ENCODE measurements at regions not wholly inside any gene's neighbourhood (a gene's known extent, or its start where the extent isn't known, plus 50 kb on each side); places are given as distances from the start of the nearest gene placed in this dataset.

- TF ChIP-seq REST (IDR thresholded peaks at IDR 0.05; ENCODE audit: low read depth) (no peak), EGR1 (IDR thresholded peaks at IDR 0.05) (no peak), RAD21 (IDR thresholded peaks at IDR 0.05; ENCODE audit: low read depth) (no peak), USF1 (IDR thresholded peaks at IDR 0.05) (no peak), NFIC (IDR thresholded peaks at IDR 0.05) (no peak), FOXM1 (IDR thresholded peaks at IDR 0.05; ENCODE audit: borderline replicate concordance, low read depth) (no peak), ZBTB7A (IDR thresholded peaks at IDR 0.05; ENCODE audit: low read depth) (no peak), TCF12 (IDR thresholded peaks at IDR 0.05; ENCODE audit: low read depth) (no peak), TEAD4 (IDR thresholded peaks at IDR 0.05) (no peak), TAF1 (IDR thresholded peaks at IDR 0.05; ENCODE audit: low read depth) (no peak), EP300 (IDR thresholded peaks at IDR 0.05; ENCODE audit: borderline replicate concordance) (no peak), CEBPB (IDR thresholded peaks at IDR 0.05) (no peak), MAX (IDR thresholded peaks at IDR 0.05) (no peak), CREB1 (IDR thresholded peaks at IDR 0.05; ENCODE audit: low read depth) (no peak), YY1 (IDR thresholded peaks at IDR 0.05; ENCODE audit: low read depth) (no peak)
Observed at GRCh38 chr21:35791541-35792325, 268.6 kb downstream of the SETD4 start.

- no peak for TF ChIP-seq MAX (IDR thresholded peaks at IDR 0.05)
- no peak for TF ChIP-seq NFIC (IDR thresholded peaks at IDR 0.05)
- TF ChIP-seq CEBPB (IDR thresholded peaks at IDR 0.05) = no peak
- no peak for TF ChIP-seq FOXM1 (IDR thresholded peaks at IDR 0.05; ENCODE audit: borderline replicate concordance, low read depth)
- TF ChIP-seq CREB1 (IDR thresholded peaks at IDR 0.05; ENCODE audit: low read depth) = no peak
- TF ChIP-seq ZBTB7A (IDR thresholded peaks at IDR 0.05; ENCODE audit: low read depth) = no peak
- TF ChIP-seq TAF1 (IDR thresholded peaks at IDR 0.05; ENCODE audit: low read depth) = no peak
- TF ChIP-seq YY1 (IDR thresholded peaks at IDR 0.05; ENCODE audit: low read depth) = no peak
- no peak for TF ChIP-seq TEAD4 (IDR thresholded peaks at IDR 0.05)
- TF ChIP-seq EP300 (IDR thresholded peaks at IDR 0.05; ENCODE audit: borderline replicate concordance) = no peak
- no peak for TF ChIP-seq RAD21 (IDR thresholded peaks at IDR 0.05; ENCODE audit: low read depth)
- TF ChIP-seq REST (IDR thresholded peaks at IDR 0.05; ENCODE audit: low read depth) = no peak
- no peak for TF ChIP-seq TCF12 (IDR thresholded peaks at IDR 0.05; ENCODE audit: low read depth)
- TF ChIP-seq EGR1 (IDR thresholded peaks at IDR 0.05) = no peak
- no peak for TF ChIP-seq USF1 (IDR thresholded peaks at IDR 0.05)
Observed at GRCh38 chr21:35783721-35784120, 276.6 kb downstream of the SETD4 start.

- TF ChIP-seq MAX (IDR thresholded peaks at IDR 0.05) = no peak
- TF ChIP-seq RAD21 (IDR thresholded peaks at IDR 0.05; ENCODE audit: low read depth) = no peak
Observed at GRCh38 chr21:35782667-35783066, 277.7 kb downstream of the SETD4 start.

GRCh38 chr21:35780983-35781382, 279.3 kb downstream of the SETD4 start:
- TF ChIP-seq TAF1 (IDR thresholded peaks at IDR 0.05; ENCODE audit: low read depth) = no peak
- no peak for TF ChIP-seq ZBTB7A (IDR thresholded peaks at IDR 0.05; ENCODE audit: low read depth)
- no peak for TF ChIP-seq EP300 (IDR thresholded peaks at IDR 0.05; ENCODE audit: borderline replicate concordance)
- TF ChIP-seq CEBPB (IDR thresholded peaks at IDR 0.05) = no peak
- TF ChIP-seq MAX (IDR thresholded peaks at IDR 0.05) = no peak
- TF ChIP-seq TCF12 (IDR thresholded peaks at IDR 0.05; ENCODE audit: low read depth) = no peak
- TF ChIP-seq REST (IDR thresholded peaks at IDR 0.05; ENCODE audit: low read depth) = no peak
- TF ChIP-seq NFIC (IDR thresholded peaks at IDR 0.05) = no peak
- TF ChIP-seq EGR1 (IDR thresholded peaks at IDR 0.05) = no peak
- no peak for TF ChIP-seq RAD21 (IDR thresholded peaks at IDR 0.05; ENCODE audit: low read depth)
- TF ChIP-seq TEAD4 (IDR thresholded peaks at IDR 0.05) = no peak
- no peak for TF ChIP-seq USF1 (IDR thresholded peaks at IDR 0.05)
- TF ChIP-seq FOXM1 (IDR thresholded peaks at IDR 0.05; ENCODE audit: borderline replicate concordance, low read depth) = no peak
- no peak for TF ChIP-seq YY1 (IDR thresholded peaks at IDR 0.05; ENCODE audit: low read depth)
- no peak for TF ChIP-seq CREB1 (IDR thresholded peaks at IDR 0.05; ENCODE audit: low read depth)

Data from Ishikawa (cell line).